GM20000 (cell line): ENCODE measurements at regions not wholly inside any gene's neighbourhood (a gene's known extent, or its start where the extent isn't known, plus 50 kb on each side); places are given as distances from the start of the nearest gene placed in this dataset.

ENCODE experiments used
- DNase-seq: peaks from one replicate; pipeline ENCODE4 v3.0.0; 2012; ENCODE audit warnings: low spot score
- TF ChIP-seq, protein P1 (sequence below): IDR thresholded peaks from 2 replicates; pipeline ENCODE4 v1.5.1; 2012; ENCODE audit warnings: mild to moderate bottlenecking, control low read depth; ENCODE audit errors: extremely low read depth, missing control alignments

DNA sequence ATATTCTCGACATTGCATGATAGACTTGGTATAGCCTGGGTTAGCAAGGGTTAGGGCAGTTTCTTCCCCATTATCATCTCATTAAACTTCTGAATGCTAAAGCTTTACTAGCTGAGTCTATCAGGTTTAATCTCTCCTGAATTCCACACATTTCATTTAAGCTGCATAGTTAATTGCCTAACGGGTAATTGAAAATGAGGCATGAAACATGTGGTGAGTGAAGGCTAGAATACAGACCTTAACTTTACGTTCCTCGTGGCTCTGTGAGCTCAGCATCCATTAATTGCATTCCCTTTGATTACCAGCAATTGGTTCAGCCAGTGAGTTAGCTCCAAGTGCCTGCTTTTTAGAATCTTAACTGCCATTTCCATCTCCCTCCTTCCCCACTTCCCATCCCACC is 126.5 kb upstream of the MEX3C start:
- no peak for DNase-seq
- TF ChIP-seq, protein P1, sequence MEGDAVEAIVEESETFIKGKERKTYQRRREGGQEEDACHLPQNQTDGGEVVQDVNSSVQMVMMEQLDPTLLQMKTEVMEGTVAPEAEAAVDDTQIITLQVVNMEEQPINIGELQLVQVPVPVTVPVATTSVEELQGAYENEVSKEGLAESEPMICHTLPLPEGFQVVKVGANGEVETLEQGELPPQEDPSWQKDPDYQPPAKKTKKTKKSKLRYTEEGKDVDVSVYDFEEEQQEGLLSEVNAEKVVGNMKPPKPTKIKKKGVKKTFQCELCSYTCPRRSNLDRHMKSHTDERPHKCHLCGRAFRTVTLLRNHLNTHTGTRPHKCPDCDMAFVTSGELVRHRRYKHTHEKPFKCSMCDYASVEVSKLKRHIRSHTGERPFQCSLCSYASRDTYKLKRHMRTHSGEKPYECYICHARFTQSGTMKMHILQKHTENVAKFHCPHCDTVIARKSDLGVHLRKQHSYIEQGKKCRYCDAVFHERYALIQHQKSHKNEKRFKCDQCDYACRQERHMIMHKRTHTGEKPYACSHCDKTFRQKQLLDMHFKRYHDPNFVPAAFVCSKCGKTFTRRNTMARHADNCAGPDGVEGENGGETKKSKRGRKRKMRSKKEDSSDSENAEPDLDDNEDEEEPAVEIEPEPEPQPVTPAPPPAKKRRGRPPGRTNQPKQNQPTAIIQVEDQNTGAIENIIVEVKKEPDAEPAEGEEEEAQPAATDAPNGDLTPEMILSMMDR: no peak

DNA sequence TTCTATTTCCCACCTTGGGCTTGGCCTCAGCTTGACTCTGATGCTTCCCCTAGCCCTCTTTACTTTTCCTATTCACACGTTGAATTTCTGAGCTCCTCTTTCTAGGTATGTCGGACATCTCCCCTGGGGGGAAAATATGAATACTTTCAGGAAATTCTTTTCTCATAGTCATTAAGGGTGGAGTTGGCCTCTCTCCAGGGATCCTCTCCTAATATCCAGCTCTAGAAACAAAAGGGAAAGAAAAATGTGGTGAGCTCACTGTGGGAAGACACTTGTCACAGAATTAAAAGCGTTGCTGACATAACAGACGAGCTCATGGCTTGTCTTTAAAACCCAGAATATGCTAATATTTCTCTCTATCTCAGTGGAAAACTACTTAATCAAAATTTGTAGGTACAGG is 132.7 kb upstream of the MEX3C start:
- DNase-seq: no peak
- TF ChIP-seq, protein P1: no peak

DNA sequence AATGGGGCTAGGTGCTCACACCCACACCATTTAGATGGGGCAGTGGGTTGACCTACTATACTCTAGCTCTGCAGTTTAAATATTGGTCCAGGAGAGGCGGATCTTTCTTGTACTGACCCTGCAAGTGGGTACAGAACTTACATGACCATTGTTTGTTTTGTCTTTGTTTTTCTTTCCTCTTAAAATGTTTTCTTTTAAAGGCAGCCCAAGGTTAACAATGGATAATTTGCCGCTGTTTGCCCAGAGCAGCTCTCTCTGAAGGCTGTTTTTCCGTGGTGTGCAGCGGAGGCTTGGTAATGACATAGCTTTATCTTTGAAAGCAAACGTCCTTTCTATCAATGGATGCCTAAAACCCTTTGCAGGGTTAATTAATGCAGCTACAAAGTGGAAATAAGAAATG is 133.3 kb upstream of the MEX3C start:
- TF ChIP-seq, protein P1: no peak
- DNase-seq: no peak

DNA sequence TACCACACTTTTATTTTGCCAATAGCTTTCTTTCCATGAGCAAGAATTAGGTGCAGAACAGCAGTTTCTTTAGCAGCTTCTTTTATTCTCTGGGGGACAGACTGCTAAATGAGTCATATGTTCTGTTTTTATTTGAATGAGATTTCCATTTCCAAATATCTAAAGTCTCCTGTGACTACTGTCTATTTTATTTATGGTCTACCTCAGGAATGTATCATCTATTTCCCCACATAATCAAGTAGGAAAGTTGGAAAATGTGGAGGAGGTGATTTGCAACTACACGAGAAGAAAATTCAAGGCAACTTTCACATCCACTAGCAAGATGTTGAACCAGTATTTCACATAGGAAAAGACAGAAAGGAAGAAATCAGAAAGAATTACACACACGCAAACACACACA is 139.9 kb upstream of the MEX3C start:
- TF ChIP-seq, protein P1: no peak
- DNase-seq: no peak

DNA sequence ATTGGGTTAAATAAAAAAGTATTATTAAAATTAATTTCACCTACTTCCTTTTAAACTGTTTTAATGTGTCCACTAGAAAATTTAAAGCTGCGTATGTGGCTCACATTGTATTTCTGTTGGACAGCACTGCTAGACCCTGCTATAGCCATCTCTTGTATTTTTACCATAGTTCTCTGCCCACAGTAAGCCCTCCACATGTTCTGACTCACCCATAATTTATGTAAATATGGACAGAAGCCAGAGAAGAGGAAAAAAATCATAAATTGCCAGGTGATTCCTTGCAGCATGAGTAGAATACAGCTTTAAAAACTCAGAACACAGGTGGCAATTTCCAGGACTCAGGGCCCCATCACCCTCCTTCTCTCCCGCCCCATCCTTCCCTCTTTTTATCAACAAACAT is 142.4 kb upstream of the MEX3C start:
- TF ChIP-seq, protein P1: no peak
- DNase-seq: no peak

DNA sequence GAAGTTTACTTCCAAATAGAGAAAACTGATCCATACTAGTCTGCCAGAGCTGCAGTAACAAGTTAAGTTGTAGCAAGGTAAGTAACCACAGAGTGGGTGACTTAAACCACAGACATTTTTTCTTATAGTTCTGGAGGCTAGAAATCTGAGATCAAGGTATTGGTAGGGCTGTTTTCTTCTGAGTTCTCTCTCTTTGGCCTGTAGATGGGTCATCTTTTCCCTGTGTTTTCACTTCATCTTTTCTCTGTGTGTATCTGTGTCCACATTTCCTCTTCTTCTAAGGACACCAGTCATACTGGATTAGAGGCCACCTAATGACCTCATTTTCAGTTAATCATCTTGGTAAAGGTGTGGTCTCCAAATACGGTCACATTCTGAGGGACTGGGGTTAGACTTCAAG is 142.9 kb upstream of the MEX3C start:
- DNase-seq: no peak
- TF ChIP-seq, protein P1: no peak

DNA sequence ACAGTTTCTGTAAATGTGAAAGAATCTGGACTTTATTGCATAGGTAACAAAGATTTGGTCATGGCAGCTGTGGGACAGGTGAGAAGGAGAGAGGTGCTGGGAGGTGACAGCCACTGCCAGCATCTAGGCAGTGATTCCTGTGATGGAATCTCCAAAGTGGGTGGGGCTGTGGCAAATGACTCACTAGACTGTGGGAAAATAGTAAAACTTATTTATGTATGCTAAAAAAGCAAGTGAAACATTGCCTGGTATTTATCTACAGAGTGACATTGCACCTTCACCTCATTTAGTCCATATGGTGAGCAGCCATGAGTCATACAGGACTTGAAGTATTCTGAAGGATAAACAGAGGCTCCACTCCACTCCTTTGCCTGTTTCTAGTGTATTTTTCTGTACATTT is 145.3 kb upstream of the MEX3C start:
- TF ChIP-seq, protein P1: no peak
- DNase-seq: no peak

DNA sequence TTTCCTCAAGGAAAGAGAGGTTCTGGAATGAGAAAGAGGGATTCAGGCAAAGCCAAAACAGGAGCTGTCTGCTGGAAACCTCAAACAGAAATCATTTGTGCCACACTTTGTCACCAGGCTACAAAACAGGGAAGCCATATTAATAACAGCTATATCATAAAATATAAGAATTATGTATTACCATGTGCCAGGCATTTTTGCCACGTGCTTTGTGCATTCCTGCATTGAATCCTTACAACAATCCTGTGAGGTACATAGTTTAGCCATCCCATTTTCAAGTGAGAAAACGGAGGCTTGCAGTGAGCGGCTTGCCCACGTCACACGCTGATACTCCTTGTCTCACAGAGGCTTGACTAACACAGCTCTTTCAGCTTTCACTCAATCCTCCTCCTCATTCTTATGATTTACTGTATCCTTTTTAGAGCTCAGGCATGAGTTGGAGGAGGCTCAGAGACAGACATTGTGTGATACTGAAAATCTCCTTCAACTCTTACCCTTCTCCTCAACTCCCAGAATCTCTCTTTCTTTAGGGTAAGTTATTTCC is 148.4 kb upstream of the MEX3C start:
- TF ChIP-seq, protein P1: no peak
- no peak for DNase-seq
